NCI-H774 (cell line): ENCODE measurements at regions not wholly inside any gene's neighbourhood (a gene's known extent, or its start where the extent isn't known, plus 50 kb on each side); places are given as distances from the start of the nearest gene placed in this dataset.
A peak's percentile ranks its signal among the peaks of the same experiment; 100 is the strongest.
"Not testable (repeated sequence)": the region's sequence is repeated elsewhere in the genome, so short reads cannot be mapped to it uniquely, and the experiment has no call there.

ENCODE experiments used
- DNase-seq: peaks from one replicate; lab custom pipeline; 2025; lab: John Stamatoyannopoulos, UW

DNA sequence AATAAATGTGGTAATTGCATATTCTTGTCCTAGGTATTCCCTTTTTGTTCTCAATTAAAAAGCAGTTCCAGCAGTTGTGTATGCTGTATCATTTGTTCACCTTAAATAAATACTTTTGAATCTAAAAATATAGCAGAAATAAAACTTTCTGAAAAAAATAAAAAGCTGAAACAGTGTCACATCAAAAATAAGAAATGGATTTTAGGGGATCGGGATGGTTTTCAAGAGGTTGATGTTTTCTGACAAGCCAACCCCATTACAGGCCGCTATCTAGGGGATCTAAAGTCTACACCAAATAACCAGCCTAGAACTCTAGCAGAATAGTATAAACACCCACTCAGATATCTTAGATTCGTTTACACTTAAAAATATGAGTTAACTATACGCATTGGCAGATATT lies 95.4 kb upstream of the MAML3 start:
- DNase-seq: no peak

DNA sequence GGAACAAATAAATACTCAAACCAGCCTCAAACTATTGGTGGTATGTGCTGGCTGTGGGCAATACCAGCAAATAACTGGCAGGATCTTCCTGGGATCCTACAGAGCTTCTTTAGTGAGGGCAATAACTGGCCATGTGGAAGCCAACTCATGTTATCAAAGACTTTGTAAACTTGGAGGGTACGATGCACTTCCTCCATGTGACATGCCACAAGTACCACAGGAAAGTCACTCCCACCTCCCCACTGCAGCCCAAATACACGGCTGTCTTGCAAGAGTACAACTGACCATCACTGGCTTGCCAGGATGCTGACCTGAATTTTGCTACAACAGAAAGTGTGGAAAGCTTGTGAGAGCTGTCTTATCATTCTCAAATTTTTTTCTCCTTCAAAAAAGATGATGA lies 93.3 kb upstream of the MAML3 start:
- DNase-seq: no peak

DNA sequence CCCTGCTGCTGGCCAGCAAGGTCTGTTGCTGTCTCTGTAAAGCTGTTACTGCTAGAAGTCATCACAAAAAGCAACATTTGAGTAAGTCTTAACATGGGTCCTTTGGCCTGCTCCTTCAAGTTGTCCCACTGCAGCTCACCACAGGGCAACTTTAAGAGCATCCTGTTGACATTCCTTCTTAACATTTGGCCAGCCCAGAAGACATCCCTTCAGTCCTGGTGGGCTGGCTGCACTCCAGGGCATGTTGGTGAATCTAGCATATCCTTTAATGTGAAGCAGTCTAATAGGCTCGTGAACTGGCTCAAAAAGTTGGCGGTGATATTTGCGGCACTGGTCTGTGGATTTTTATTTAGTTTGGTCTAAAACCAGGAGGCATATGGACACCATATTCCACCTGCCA lies 92.2 kb upstream of the MAML3 start:
- no peak for DNase-seq

DNA sequence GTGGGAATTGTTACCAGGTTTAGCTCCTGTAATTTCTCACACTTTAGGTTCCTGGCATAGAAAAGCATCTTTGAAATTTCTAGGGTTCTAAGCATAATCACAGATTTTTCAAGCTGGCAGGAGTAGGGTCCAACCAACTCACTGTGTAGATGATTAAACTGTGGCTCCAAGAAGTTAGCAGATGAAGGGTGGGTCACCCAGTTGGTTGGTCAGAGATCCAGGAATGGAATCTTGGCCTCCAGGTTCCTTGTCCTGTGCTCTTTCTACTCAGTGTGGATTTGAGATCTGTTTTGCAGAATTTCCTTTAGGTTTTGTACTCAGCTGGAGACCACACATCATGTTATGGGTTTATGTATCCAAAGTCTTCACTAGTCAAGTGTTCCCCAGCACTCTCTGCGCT lies 90.3 kb upstream of the MAML3 start:
- DNase-seq: no peak

DNA sequence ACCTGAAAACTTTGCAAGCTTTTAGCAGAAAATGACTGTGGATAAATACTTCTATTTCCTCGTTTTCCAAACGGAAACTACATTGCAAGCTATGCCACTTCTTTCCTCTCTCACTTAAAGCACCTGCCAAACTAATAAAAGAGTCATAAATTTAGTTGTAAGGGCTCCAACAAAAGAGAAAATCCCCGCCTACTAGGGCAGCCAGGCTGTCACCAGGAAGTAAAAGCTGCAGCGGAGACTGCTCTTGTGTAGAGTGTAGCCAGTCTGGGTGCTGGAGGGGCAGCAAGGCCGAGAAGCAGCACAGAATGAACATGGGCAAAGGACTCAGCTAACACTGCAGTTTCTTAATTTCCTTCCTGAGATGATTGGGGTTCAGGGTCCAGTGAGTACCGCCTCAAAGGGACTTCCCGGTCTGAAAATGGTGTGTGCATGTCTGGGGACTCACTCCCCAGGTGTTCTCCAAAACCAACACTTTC lies 89.3 kb upstream of the MAML3 start:
- peak; percentile 74 for DNase-seq

DNA sequence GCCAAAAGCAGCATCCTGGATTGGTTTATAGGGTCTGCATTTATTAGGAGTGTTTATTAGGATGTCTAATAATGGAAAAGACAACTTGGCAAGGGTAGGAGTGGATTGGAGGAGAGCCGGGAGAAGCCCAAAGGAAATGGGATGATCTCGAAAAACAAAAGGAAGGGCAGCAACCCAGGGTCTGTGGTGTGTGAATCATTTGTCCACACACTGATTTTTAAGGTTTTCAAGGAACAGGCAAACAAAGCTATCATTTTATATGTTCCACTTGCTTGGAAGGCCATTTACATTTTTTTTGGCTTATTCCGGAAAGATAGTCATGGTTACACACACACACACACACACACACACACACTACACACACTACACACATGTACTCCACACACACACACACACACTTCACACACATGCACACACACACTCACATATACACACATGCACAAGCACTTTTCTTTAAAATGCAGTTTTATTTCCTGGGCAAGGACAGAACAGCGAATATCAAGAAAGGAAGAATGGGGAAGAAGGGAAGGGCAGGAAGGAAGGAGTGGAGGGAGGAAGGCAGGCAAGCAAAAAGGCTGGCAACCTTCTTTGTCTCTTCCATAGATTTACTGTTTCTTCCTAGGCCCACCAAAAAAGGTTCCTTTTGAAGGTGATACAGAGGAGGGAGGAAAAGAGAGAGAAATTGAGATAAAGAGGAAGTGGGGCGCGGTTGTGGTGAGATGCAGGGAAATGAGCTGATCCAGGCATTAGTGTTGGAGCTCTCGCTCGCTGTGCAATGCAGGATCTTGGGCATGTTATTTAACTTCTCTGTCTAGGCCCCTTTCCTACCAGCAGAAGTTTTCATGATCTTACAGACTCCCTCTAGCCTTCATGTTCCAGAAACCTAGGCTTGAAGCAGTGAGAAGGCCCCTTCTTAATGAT lies 88.6 kb upstream of the MAML3 start:
- DNase-seq: no peak

DNA sequence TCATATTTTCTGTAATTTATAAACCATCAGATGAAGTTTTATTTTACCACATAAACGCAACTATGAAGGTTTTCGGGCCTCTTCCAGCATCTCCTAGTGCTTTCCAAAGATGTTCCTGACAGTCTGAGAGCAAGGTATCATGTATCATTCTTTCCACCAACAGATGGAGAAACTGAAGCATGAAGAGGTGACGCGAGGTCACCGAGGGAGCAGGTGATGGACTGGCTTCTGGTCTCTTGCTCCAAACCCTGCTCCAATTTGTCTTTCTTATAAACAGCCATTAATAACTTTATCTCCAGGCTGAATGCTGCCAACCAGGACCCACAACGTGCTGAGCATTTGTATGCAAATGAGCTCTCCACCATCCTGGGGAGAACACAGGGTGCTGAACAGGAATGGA lies 86.3 kb upstream of the MAML3 start:
- DNase-seq: no peak

DNA sequence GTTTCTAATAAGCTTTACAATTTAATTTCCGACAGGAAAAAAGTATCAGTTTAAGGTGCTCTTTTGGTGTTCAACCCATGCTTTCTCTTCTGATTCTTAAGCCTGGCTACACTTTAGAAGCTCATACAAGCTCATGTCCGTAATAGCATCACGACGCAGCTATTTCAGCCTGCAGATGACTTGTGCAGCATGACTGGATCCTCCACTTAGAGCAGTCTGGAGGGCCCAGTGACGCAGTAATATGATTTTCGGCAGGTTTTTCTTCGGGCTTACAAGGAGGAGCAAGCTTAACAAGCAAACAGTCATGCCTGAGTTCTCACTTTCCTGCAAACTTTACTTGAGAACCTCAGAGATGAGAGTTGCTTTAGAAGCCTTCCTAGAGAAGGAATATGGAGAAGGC lies 85.3 kb upstream of the MAML3 start:
- no peak for DNase-seq

DNA sequence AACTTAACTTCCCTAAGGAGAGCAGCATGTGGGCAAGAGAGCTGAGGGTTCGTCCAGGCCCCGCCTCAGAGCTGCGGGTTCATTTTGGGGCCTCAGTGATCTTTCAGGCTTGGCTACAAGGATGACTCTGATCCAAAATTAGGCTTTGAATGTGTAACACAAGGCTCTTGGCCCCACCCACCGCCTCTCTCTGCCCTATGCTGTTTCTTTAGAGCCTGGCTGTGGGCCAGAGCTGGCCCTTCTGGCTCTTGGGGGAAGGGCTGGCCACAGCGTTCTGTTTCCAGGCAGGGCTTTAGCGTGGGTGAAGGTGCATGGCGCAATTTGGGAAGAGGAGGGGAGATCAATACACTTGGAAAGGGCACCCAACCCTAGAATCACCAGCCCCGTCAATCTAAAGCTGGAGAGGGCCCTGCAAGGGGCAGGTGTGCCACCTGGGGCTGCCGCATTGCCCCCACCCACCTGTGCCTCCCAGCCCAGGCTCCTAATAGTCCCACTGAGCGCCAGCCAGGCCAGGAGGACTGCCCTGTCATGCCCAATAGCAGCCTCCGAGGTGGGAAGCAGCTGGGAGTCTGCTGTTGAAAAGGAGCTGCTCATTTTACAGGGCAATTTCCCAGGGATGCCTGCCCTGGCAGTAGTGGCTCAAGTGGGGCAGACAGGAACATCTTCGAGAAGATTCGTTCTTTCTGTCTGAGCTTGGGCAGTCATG lies 84.5 kb upstream of the MAML3 start:
- DNase-seq: peak; percentile 75

DNA sequence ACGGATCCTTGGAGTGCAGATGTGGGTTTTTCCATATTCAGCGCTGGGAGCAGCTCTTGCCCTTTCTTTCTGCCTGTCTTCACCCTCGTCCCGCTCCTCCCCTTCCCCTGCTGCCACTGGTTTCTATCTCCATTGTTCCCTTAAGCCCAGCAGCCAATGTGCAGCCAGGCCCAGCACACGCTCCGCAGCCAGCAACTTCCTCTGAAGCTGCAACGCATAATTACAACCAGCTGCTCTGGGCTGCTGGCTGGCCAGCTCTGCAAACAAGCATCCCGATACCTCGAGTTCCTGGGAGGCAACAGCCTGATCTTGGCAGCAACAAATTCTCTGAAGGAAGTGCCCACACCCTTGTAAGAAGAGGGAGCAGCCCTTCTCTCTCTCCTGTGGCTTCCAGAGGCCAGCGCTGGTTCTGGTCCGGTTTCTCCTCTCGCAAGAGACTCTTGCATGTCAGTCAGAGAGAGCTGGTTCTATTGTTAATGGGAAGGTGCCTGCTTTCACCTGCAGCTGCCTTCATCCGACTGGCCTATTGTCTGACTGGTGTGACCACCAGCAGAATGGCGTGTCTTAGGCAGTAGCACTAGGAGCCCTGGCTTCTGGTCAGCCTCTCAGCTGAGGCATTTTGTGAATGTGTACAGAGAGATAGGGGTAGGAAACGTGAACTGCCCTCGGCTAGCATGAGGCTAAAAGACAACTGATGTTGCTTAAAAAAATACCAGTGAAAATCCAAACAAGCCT lies 83.8 kb upstream of the MAML3 start:
- DNase-seq: peak; percentile 82

DNA sequence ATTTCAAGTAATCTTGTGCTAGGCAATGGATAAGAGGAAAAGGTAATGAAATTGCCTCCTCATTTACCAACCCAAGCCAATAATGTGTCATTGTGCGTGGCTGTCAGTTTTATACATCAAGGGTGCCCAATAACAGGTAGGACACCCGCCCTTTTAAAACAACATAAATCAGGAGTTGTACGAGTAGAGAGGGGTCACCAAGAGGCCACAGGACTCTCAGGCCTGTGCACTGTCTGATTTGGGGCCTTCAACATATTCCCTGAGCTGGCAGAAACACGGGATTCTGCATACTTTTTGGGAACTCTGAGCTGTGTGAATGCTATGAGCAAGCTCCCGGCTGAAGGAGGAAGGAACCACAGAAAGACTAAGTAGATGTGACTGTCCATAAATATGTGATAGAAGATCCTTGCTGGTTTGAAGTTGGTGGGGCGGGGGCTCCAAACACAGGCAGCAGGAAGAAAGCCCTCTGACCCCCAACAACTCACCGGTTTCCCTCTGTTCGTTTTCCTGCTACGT lies 82.7 kb upstream of the MAML3 start:
- no peak for DNase-seq

DNA sequence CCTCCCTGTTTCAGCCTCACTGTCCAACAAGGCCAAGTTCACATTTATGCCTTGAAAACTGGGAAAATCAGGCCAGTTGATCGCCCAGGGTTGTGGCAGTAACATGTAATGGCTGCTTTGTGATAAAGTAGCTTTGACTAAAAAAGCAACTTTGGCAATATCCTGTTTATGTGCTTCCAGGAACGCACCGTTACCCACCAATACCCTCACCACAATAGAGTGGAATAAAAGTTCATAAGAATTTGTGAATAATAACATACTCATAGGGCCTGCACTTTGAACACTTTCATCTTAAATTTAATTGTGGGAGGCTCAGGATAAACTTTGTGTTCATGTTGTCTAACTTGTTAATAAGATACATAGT lies 80.7 kb upstream of the MAML3 start:
- DNase-seq: no peak

DNA sequence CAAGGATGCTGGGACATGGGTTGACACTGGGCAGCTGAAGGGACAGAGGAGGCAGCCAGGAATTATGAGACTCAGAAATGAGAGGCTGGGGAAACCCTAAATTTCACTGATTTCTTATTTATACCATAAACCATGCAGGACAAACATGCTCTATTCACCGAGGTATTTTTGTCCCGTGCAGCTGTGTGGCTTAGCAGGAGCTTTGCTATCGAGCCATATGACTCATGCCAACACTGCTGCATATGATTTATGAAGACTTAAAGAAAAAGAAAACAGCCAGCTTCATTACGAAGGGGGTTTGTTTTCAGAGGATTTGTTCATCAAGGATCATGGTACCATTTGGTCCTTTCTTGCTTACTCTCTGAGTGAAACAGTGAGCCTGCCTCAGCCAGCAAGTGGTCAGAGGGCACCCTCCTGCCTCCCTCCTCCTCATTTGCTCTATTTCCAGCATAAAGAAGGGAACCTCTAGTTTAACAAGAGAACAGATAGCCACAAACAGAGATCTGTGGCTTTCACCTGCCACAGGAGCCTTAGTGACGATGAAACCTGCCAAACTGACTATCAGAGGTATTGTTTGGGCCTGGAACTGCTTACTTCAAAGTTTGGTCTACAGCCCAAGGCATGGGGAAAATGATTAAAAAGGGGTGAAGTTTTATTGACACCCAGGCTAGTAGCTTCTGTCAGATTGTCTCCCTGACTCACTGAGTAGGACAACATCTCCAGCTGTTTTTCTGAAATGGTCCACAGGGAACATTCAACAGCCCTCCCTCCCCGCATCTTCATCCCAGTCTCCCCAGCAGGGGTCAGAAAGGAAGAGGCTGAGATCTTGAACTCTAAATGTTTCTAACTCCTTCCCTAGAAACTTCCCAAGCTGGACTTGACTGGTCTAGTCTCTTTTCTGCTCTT lies 80.1 kb upstream of the MAML3 start:
- DNase-seq: no peak

DNA sequence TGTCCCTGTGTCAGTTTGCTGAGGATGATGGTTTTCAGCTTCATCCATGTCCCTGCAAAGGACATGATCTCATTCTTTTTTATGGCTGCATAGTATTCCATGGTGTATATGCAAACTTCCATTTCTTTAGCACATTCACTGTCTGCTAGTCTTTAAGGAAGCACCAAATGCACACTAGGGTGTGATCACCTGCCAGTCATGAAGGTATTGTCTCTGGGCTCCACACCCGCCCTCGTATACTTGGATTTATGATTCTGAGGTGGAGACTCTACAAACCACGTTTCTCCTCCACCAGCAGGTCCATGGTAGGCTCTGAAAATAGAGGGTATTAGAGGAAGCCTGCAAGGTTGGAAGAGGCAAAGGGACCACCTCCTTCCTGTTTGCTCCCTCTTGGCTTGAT lies 75.9 kb upstream of the MAML3 start:
- no peak for DNase-seq

DNA sequence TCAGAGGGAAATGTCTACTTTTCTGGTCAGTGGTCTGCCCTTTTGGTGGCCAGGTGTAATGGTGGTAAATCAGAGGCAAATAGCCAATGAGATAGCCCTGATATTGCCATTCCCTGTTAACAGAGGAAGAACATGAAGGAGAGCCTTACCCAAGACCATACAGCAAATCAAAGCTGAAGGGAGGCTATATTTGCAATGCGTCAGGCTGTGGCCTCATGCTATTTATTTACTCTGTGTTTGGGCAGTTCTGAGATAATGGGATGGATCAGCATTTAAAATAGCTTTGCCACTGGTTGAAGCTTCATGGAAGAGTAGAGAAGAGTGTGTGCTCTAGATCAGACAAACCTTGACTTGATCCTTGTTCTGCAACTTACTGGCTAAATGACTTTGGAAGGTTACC lies 73.3 kb upstream of the MAML3 start:
- no peak for DNase-seq

DNA sequence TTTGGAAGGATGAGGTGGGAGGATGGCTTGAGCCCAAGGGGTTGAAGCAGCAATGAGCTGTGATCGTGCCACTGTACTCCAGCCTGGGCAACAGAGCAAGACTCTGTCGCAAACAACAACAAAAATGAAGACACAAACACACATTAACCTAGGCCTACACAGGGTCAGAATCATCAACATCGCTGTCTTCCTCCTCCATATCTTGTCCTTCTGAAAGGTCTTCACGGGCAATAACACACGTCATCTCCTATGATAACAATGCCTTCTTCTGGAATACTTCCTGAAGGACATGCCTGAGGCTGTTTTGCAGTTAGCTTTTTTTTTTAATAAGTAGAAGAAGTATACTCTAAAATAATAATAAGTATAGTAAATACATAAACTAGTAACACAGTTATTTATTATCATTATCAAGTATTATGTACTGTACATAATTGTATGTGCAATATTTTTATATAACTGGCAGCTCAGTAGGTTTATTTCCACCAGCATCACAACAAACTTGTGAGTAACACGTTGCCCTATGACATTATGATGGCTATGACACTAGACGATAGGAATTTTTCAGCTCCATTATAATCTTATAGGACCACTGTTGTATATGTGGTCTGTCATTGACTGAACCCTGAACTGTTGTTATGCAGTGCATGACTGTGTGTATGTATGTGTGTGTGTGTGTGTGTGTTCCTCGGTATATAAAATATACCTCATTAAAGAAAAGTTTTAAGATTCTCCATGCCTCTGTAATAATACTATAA lies 69.2 kb upstream of the MAML3 start:
- DNase-seq: no peak

DNA sequence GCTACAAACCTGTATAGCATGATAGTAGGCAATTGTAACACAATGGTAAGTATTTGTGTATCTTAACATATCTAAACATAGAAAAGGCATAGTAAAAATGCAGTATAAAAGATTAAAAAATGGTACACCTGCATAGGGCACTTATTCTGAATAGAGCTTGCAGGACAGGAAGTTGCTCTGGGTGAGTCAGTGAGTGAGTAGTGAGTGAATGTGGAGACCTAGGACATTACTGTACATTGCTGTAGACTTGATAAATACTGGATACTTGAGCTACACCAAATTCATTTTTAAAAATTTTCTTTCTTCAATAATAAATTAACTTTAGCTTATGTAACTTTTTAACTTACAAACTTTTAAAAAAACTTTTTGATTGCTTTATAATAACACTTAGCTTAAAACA lies 68.2 kb upstream of the MAML3 start:
- no peak for DNase-seq

DNA sequence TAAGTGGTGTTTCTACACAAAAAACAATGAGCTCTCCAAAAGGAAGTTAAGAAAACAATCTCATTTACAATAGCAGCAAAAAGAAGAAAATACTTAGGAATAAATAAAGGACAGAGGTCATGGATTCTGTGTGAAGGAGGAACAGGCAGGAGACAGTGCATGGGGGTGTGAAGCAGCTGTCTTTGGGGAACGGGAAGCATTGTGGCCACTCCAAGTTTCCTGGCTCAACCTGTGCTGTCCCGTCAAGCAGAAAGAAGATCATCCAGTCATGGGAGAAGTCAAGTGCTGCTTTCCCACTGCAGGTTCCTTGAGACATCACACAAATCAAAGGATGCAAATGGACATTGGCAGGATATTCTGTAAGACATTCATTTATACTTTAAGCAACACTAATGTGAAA lies 66.1 kb upstream of the MAML3 start:
- DNase-seq: no peak

DNA sequence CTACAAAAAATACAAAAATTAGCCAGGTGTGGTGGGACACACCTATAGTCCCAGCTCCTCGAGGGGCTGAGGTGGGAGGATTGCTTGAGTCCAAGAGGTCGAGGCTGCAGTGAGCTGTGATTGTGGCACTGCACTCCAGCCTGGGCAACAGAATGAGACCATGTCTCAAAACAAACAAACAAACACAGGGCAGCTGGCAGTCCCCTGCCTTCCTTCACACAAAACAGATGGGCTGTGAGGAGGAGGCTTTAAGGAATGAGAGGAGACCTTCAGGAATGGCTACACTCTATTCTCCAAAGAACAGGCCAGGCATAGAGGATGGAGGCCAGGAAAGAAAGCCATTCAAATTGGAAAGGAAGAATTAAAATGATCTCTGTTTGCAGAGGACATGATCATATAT lies 65.6 kb upstream of the MAML3 start:
- DNase-seq: no peak

DNA sequence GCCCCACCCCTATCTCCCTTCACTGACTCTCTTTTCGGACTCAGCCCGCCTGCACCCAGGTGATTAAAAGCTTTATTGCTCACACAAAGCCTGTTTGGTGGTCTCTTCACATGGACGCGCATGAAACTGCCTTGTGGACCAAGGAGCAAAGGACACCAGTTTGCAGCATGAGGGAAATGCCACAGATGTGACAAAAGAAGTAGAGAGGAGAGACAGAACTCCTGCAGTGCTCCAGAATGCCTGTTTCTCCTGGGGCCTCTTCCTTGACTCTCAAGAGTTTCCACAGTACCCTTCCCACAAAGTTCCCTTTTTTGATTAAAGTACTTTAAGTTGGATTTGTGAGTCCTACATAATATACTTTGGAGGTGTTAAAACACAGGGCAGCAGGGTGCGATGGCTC lies 65.1 kb upstream of the MAML3 start:
- DNase-seq: not testable (repeated sequence)

DNA sequence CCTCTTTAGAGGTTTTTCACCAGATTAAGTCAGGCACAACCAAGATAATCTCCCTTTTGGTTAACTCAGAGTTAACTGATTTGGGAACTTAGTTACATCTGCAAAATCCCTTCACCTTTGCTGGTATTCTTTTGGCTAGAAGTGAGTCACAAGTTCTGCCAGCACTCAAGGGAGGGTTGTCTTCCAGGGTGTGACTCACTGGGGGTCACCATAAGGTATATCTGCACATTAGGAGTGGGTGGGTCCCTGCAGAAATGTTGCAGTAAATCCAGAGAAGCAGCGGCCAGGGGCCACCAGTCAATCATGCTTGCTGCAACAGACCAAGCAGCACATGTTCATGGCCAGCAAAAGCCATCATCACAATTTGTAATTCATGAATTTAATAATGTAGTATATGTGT lies 59.8 kb upstream of the MAML3 start:
- DNase-seq: no peak
